ENCODE measurements at regions not wholly inside any gene's neighbourhood (a gene's known extent, or its start where the extent isn't known, plus 50 kb on each side); places are given as distances from the start of the nearest gene placed in this dataset.

DNA sequence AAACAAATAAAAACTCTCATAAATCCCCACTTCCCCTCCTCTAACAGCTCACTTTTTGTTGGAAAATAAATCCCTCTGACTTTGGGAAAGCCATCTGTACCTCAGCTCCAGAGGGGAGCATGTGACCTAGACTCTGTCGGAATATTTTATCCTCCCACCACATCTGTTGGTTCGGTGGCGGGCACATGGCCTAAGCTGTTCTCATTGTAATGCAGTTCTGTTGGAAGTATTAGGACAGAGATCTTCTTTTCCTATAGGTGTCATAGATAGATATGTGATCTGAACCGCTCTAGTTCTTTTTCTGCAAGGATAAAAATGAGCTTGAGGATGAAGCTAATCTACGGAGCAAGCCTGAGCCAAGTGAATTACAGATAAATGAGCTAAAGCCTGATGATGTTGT, 50.5 kb upstream of the EPS8L3 start:
- TF ChIP-seq CTCF (IDR thresholded peaks at IDR 0.05) (no peak), POLR2A (IDR thresholded peaks at IDR 0.05) (no peak)

Measured in right lobe of liver (tissue), 4 donors.